HEK293 (cell line): ENCODE measurements at regions not wholly inside any gene's neighbourhood (a gene's known extent, or its start where the extent isn't known, plus 50 kb on each side); places are given as distances from the start of the nearest gene placed in this dataset.

ENCODE experiments used
- CTCF ChIA-PET: fragments of 350-600 bp; formaldehyde crosslinking; extraction: SDS; loops from one replicate; lab custom pipeline; 2021; ENCODE audit warnings: antibody characterized with exemption; lab: Yijun Ruan, JAX
- POLR2A ChIA-PET: fragments of 300-600 bp; formaldehyde crosslinking; extraction: SDS; loops from one replicate; lab custom pipeline; 2020; ENCODE audit warnings: antibody characterized with exemption, inconsistent platforms; lab: Yijun Ruan, JAX
- H3K27ac ChIP-seq: fragments of 200-500 bp; sonication (Bioruptor generic); 2 replicates; pipeline ENCODE4 v1.5.1; 2014; ENCODE audit warnings: low read depth, low read length, control low read depth, inconsistent platforms; ENCODE audit errors: extremely low read depth
- H3K36me3 ChIP-seq, 2 experiments: fragments of 200-500 bp in 1 of 2; sonication (Bioruptor generic) in 1 of 2; 1 replicate in 1 of 2; 2 replicates in 1 of 2; pipeline ENCODE4 v1.5.1; 2014 to 2017; ENCODE audit warnings: inconsistent platforms in 2 of 2, low read length in 2 of 2; ENCODE audit not compliant: control insufficient read depth in 2 of 2, insufficient read depth in 1 of 2
- H3K4me1 ChIP-seq: fragments of 200-500 bp; sonication (Bioruptor generic); 2 replicates; pipeline ENCODE4 v1.5.1; 2014; ENCODE audit warnings: mild to moderate bottlenecking, low read length, inconsistent platforms; ENCODE audit not compliant: control insufficient read depth, insufficient read depth
- H3K4me3 ChIP-seq: 2 replicates; pipeline ENCODE4 v1.5.1; 2011; ENCODE audit warnings: low read depth, mild to moderate bottlenecking, control low read depth, low read length, moderate library complexity
- H3K9me3 ChIP-seq: fragments of 200-500 bp; sonication (Bioruptor generic); 2 replicates; pipeline ENCODE4 v1.5.1; 2014; ENCODE audit warnings: low read depth, low read length, inconsistent platforms; ENCODE audit not compliant: control insufficient read depth, insufficient read depth
- BCL11A ChIP-seq: fragments of 450-650 bp; formaldehyde crosslinking; IDR thresholded peaks from 2 replicates; pipeline ENCODE4 v1.5.1; 2016; ENCODE audit warnings: low read depth, missing biosample characterization, missing genetic modification characterization
- GLI4 ChIP-seq: fragments of 450-650 bp; formaldehyde crosslinking; IDR thresholded peaks from 2 replicates; pipeline ENCODE4 v1.5.1; 2016; ENCODE audit warnings: missing biosample characterization, missing genetic modification characterization
- KLF1 ChIP-seq: fragments of 450-650 bp; formaldehyde crosslinking; IDR thresholded peaks from 2 replicates; pipeline ENCODE4 v1.5.1; 2016; ENCODE audit warnings: missing biosample characterization, missing genetic modification characterization
- MYNN ChIP-seq: fragments of 450-650 bp; formaldehyde crosslinking; IDR thresholded peaks from 2 replicates; pipeline ENCODE4 v1.5.1; 2016; ENCODE audit warnings: missing biosample characterization, missing genetic modification characterization, borderline replicate concordance
- MZF1 ChIP-seq: fragments of 450-650 bp; formaldehyde crosslinking; IDR thresholded peaks from 2 replicates; pipeline ENCODE4 v1.5.1; 2017; ENCODE audit warnings: missing biosample characterization, missing genetic modification characterization, borderline replicate concordance
- REPIN1 ChIP-seq: fragments of 450-650 bp; formaldehyde crosslinking; IDR thresholded peaks from 2 replicates; pipeline ENCODE4 v1.5.1; 2017; ENCODE audit warnings: missing biosample characterization, missing genetic modification characterization, low read depth
- SCRT1 ChIP-seq: fragments of 450-650 bp; formaldehyde crosslinking; IDR thresholded peaks from 2 replicates; pipeline ENCODE4 v1.5.1; 2016; ENCODE audit warnings: missing biosample characterization, missing genetic modification characterization, borderline replicate concordance
- WT1 ChIP-seq: fragments of 450-650 bp; formaldehyde crosslinking; IDR thresholded peaks from 2 replicates; pipeline ENCODE4 v1.5.1; 2016; ENCODE audit warnings: missing biosample characterization, missing genetic modification characterization
- ZBTB48 ChIP-seq: fragments of 450-650 bp; formaldehyde crosslinking; IDR thresholded peaks from 2 replicates; pipeline ENCODE4 v1.5.1; 2016; ENCODE audit warnings: missing biosample characterization, missing genetic modification characterization
- ZBTB7A ChIP-seq: fragments of 450-650 bp; formaldehyde crosslinking; IDR thresholded peaks from 2 replicates; pipeline ENCODE4 v1.5.1; 2016; ENCODE audit warnings: low read depth, missing biosample characterization, missing genetic modification characterization
- ZFP3 ChIP-seq: fragments of 450-650 bp; formaldehyde crosslinking; IDR thresholded peaks from 2 replicates; pipeline ENCODE4 v1.5.1; 2016; ENCODE audit warnings: low read depth, missing biosample characterization, missing genetic modification characterization
- ZNF155 ChIP-seq: fragments of 450-650 bp; formaldehyde crosslinking; IDR thresholded peaks from 2 replicates; pipeline ENCODE4 v1.5.1; 2016; ENCODE audit warnings: missing biosample characterization, missing genetic modification characterization
- ZNF174 ChIP-seq: fragments of 450-650 bp; formaldehyde crosslinking; IDR thresholded peaks from 2 replicates; pipeline ENCODE4 v1.5.0; 2017; ENCODE audit warnings: missing biosample characterization, mild to moderate bottlenecking, missing genetic modification characterization
- ZNF274 ChIP-seq, 2 experiments: fragments of 200-500 bp in 1 of 2; fragments of 450-650 bp in 1 of 2; sonication (Bioruptor generic) in 1 of 2; formaldehyde crosslinking in 1 of 2; IDR thresholded peaks; 2 replicates each; pipeline versions ENCODE4 v1.5.1 to v1.6.1; 2014 to 2016; ENCODE audit warnings: borderline replicate concordance in 1 of 2, inconsistent platforms in 1 of 2, low read length in 1 of 2, missing biosample characterization in 1 of 2, missing genetic modification characterization in 1 of 2
- ZNF416 ChIP-seq: fragments of 450-650 bp; formaldehyde crosslinking; IDR thresholded peaks from 2 replicates; pipeline ENCODE4 v1.5.1; 2016; ENCODE audit warnings: missing biosample characterization, missing genetic modification characterization
- ZNF596 ChIP-seq: fragments of 450-650 bp; IDR thresholded peaks from 2 replicates; pipeline ENCODE4 v1.5.0; 2018; ENCODE audit warnings: missing biosample characterization, mild to moderate bottlenecking, missing genetic modification characterization, moderate library complexity
- ZNF610 ChIP-seq: fragments of 450-650 bp; formaldehyde crosslinking; IDR thresholded peaks from 2 replicates; pipeline ENCODE4 v1.5.1; 2016; ENCODE audit warnings: missing biosample characterization, missing genetic modification characterization, borderline replicate concordance
- ZNF623 ChIP-seq: fragments of 450-650 bp; formaldehyde crosslinking; IDR thresholded peaks from 2 replicates; pipeline ENCODE4 v1.5.1; 2016; ENCODE audit warnings: missing biosample characterization, missing genetic modification characterization
- ZNF654 ChIP-seq: fragments of 450-650 bp; formaldehyde crosslinking; IDR thresholded peaks from 2 replicates; pipeline ENCODE4 v1.5.1; 2016; ENCODE audit warnings: low read depth, missing biosample characterization, missing genetic modification characterization
- ZNF670 ChIP-seq: fragments of 450-650 bp; formaldehyde crosslinking; IDR thresholded peaks from 2 replicates; pipeline ENCODE4 v1.5.1; 2016; ENCODE audit warnings: missing biosample characterization, missing genetic modification characterization, low read depth
- ZNF76 ChIP-seq: fragments of 450-650 bp; formaldehyde crosslinking; IDR thresholded peaks from 2 replicates; pipeline ENCODE4; 2016; ENCODE audit warnings: low read depth, missing biosample characterization, missing genetic modification characterization, borderline replicate concordance
- TF ChIP-seq, protein P1 (sequence below): fragments of 450-650 bp; formaldehyde crosslinking; IDR thresholded peaks from 2 replicates; pipeline ENCODE4 v1.5.1; 2016; ENCODE audit warnings: missing biosample characterization, missing genetic modification characterization
- TF ChIP-seq, protein P2 (sequence below): fragments of 450-650 bp; formaldehyde crosslinking; IDR thresholded peaks from 2 replicates; pipeline ENCODE4 v1.5.1; 2016; ENCODE audit warnings: missing biosample characterization, missing genetic modification characterization
- TF ChIP-seq, protein P3 (sequence below): fragments of 450-650 bp; formaldehyde crosslinking; IDR thresholded peaks from 2 replicates; pipeline ENCODE4 v1.5.1; 2016; ENCODE audit warnings: missing biosample characterization, missing genetic modification characterization

DNA sequence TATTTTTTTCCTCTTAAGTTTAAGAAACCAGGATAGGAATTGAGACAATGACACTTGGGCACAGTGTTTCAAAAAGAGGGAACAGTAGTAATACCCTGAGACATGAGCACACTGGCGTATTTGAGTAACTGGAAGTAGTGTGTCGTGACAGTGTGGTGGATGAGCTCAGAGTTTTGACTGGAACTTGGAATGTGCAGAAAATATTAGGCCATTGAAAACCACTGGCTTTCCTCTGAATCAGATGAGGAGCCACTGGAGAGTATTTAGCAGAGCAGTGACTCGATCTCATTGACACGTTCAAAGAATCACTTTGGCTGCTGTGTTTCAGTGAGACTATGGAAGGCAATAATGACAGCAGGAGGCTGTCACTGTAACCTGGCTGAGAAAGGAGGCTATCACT is 1531.2 kb downstream of the STIM2 start:
- Histone ChIP-seq H3K4me3 (no peak overlapping the region), H3K9me3 (no peaks in the 10 kb centered on the region), H3K36me3 (no peaks in the 10 kb centered on the region), H3K27ac (no peak overlapping the region), H3K4me1 (no peaks in the 10 kb centered on the region)
- POLR2A ChIA-PET: no interaction called here
- CTCF ChIA-PET: no interaction called here
- TF ChIP-seq, protein P1, sequence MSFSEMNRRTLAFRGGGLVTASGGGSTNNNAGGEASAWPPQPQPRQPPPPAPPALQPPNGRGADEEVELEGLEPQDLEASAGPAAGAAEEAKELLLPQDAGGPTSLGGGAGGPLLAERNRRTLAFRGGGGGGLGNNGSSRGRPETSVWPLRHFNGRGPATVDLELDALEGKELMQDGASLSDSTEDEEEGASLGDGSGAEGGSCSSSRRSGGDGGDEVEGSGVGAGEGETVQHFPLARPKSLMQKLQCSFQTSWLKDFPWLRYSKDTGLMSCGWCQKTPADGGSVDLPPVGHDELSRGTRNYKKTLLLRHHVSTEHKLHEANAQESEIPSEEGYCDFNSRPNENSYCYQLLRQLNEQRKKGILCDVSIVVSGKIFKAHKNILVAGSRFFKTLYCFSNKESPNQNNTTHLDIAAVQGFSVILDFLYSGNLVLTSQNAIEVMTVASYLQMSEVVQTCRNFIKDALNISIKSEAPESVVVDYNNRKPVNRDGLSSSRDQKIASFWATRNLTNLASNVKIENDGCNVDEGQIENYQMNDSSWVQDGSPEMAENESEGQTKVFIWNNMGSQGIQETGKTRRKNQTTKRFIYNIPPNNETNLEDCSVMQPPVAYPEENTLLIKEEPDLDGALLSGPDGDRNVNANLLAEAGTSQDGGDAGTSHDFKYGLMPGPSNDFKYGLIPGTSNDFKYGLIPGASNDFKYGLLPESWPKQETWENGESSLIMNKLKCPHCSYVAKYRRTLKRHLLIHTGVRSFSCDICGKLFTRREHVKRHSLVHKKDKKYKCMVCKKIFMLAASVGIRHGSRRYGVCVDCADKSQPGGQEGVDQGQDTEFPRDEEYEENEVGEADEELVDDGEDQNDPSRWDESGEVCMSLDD: no peak
- TF ChIP-seq ZBTB48 (tag by site-specific recombination): no peak
- TF ChIP-seq GLI4 (tag by site-specific recombination): no peak
- TF ChIP-seq SCRT1 (tag by site-specific recombination): no peak
- no peak for TF ChIP-seq KLF1
- TF ChIP-seq ZNF274 (IDR thresholded peaks at IDR 0.05; ENCODE audit: low read length): no peak
- no peak for TF ChIP-seq ZNF274 (tag by site-specific recombination; IDR thresholded peaks at IDR 0.05; ENCODE audit: borderline replicate concordance)
- no peak for TF ChIP-seq MZF1

DNA sequence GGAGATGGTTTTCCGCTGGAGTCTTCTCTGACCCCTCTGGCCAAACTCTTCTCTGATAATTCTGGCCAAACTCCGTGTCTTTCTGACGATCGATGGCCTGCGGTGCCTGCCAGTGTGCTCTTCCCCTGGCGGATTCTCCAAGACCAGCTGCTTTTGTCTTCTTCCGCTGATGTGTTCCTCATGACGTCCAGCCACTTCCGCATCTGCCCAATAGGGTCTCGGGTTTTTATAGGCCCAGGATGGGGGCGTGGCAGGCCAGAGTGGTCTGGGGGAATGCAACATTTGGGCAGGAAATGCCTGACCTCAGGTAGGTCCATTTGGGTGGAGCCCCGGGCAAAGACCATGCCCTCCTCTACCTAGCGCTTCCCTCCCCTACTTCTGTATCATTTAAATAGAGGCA is 1542.1 kb downstream of the STIM2 start:
- Histone ChIP-seq H3K4me3 (no peak overlapping the region), H3K27ac (no peak overlapping the region), H3K9me3 (no peaks in the 10 kb centered on the region), H3K36me3 (no peaks in the 10 kb centered on the region), H3K4me1 (no peaks in the 10 kb centered on the region)
- ChIA-PET POLR2A (no interaction called here), CTCF (no interaction called here)
- TF ChIP-seq ZNF670 (no peak), ZNF416 (tag by site-specific recombination) (no peak), MZF1 (no peak), ZNF76 (no peak), ZBTB7A (no peak), ZBTB48 (tag by site-specific recombination) (no peak), MYNN (tag by site-specific recombination) (no peak), SCRT1 (tag by site-specific recombination) (no peak), BCL11A (tag by site-specific recombination) (no peak), ZNF623 (tag by site-specific recombination) (no peak), ZNF596 (tag by site-specific recombination) (no peak), WT1 (no peak), ZFP3 (tag by site-specific recombination) (no peak), ZNF174 (tag by site-specific recombination) (no peak), REPIN1 (no peak), ZNF610 (tag by site-specific recombination) (no peak), ZNF155 (tag by site-specific recombination) (no peak), ZNF654 (tag by site-specific recombination) (no peak)
- TF ChIP-seq, protein P2, sequence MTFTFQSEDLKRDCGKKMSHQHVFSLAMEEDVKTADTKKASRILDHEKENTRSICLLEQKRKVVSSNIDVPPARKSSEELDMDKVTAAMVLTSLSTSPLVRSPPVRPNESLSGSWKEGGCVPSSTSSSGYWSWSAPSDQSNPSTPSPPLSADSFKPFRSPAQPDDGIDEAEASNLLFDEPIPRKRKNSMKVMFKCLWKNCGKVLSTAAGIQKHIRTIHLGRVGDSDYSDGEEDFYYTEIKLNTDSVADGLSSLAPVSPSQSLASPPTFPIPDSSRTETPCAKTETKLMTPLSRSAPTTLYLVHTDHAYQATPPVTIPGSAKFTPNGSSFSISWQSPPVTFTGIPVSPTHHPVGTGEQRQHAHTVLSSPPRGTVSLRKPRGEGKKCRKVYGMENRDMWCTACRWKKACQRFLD (tag by site-specific recombination): no peak
- TF ChIP-seq, protein P3, sequence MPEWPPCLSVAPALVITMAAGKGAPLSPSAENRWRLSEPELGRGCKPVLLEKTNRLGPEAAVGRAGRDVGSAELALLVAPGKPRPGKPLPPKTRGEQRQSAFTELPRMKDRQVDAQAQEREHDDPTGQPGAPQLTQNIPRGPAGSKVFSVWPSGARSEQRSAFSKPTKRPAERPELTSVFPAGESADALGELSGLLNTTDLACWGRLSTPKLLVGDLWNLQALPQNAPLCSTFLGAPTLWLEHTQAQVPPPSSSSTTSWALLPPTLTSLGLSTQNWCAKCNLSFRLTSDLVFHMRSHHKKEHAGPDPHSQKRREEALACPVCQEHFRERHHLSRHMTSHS (tag by site-specific recombination): no peak
- TF ChIP-seq, all 188 proteins: peak for 0
